HG03432 (cell line): ENCODE measurements at regions not wholly inside any gene's neighbourhood (a gene's known extent, or its start where the extent isn't known, plus 50 kb on each side); places are given as distances from the start of the nearest gene placed in this dataset.
"Not testable (repeated sequence)": the region's sequence is repeated elsewhere in the genome, so short reads cannot be mapped to it uniquely, and the experiment has no call there.

ENCODE experiments used
- ATAC-seq: cut with Tn5 transposase; IDR thresholded peaks from one replicate; pipeline ENCODE4 v1.9.1; 2021; ENCODE audit warnings: mild to moderate bottlenecking, moderate library complexity; ENCODE audit not compliant: unreplicated experiment

DNA sequence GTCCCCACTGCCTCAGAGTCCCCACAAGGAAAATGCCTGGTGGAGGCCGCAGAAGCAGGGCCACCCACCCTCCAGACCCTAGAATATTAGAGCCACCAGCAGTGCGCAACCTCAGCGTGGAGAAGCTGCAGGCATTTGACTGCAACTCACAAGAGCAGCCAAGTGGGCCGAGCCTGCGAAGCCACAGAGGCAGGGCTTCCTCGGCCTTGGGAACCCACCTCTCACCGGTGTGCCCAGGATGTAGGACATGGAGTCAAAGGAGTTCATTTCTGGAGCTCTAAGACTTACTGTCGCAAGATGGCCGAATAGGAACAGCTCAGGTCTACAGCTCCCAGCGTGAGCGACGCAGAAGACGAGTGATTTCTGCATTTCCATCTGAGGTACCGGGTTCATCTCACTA is 397.9 kb upstream of the PIK3R1 start:
- ATAC-seq = no peak

DNA sequence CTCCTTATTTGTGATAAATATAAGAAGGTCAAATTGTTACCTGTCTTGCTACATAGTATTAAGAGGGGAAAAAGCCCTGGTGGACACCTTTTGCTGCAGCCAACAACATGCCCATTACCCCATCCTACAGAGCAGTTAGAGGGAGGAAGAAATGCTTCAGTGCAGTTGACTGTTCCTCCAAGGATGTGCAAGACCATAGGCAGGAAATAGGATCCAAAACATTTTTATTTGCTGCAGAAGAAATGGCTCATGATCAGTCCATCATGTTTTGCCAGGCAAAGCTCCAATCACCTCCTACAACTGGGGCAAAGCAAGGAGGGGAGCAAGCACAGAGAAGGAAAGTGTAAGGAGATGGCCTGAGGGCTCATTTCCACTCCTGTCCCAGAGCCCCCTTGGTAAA is 399.1 kb upstream of the PIK3R1 start:
- no peak for ATAC-seq

DNA sequence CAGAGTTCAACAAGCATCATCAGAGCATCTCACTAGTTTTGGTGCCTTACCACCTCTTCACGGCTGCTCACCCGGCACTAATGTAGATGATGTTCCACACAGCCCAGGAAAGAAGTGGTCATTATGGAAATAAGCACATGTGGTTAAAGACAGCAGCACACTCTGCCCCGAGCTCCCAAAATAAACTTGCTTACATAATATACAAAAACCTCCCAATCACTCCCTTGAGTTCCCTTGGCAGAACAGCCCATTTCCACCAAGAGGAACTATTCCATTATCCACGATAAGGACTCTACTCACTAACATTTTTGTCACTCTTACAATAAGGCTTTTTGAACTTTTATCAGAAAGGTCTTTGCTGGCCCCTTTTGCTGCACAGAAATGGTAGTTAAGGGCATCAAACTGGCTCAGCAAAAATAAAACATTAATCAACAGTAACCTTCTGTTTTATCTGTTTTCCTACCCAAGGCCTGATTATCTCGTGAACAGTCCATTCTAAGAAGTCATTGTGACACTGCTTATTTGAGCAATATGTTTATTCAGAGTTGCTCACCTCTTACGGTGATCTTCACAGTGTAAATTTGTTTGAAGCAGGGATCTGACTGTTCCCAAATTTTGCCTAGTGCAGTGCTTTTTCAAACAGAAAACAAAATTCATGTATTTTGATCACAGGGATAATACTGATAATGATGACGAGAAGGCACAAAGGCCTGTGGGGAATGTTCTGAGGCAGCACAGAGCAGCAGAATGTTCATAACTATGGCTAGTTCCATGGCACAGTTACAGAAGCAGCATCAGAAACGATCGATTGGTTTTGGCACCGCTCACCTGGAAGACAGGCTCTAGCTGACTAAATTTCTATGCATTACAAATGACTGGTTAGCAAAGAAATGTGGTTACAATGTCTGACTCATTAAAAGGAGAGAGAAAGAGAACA is 399.8 kb upstream of the PIK3R1 start:
- ATAC-seq = no peak

DNA sequence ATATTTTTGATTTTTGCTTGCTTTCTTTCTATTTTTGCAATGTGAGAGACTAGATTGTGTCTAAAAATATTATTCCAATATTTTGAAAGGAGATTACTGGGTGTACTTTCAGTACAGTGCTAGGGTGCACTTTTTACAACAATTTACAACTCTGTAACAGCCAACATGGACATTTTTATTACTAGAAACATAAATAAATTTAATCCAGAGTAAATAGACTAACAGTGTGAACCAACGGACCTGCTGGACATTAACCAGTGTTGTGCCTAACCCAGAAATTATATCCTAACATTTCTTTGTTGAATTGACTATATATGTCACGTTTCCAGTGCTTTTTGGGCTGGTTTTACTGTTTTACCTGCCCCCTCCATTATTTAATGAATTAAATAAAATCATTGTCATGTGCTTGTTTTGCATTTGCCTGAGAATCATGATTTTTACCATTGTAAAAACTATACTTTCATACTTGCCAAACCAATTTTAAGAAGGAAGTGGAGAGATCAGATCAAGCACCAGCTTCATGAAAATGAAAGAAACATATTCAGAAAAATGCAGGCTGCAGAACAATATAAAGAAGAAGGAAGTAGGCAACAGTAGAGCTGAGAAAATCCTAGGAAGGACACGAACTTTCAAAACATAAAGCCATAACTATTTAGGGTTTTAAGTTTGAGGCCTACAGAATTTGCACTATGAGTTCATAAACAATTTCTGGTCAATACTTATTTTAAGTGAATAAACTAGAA is 400.8 kb upstream of the PIK3R1 start:
- no peak for ATAC-seq

DNA sequence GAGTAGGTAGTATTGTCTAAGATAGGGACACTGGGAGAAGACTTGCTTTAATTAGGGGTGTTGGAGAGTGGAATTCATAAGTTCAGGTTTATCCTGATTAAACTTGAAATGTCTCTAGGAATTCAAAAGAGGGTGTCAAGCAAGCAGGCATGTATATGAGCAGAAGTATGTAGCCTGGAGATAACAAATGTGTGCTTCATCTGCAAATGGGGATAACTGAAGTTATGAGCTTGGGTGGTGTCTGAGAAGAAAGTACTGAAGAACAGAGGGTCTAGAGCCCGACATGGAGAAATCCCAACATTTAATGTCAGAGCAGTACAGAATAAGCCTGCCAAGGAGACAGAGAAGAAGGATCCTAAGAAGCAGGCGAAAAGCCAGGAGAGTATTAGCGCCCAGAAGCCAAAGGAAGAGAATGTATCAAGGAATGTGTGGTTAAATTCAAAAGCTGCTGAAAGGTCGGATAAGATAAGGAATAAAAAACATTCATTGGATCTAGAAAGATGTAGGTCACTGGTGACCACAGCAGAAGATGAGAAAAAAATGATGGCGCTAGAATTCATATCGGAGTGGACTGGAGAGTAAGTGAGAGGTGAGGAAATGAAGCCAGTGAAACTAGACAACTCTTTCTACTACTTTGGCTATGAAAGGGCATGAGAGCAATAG is 401.5 kb upstream of the PIK3R1 start:
- ATAC-seq = no peak

DNA sequence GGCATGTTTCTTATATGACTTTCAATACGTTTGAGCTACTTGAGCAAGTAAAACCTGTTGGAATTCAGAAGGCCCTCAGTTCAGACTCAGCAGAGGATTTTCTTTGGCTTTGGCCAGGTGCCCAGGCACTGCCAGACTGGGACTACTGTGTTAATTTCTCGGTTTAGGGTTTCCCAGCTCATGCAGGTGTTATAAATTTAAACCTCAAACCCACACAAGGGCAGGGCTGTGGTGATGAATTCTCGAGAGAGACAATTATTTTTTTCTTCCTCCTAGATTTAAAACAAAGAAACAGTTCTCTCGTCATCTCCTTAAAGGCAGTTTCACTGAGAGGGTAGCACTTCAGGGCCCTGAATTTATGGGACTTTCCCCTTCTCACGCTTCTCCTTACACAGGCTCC is 406.0 kb upstream of the PIK3R1 start:
- peak; percentile 51 for ATAC-seq

DNA sequence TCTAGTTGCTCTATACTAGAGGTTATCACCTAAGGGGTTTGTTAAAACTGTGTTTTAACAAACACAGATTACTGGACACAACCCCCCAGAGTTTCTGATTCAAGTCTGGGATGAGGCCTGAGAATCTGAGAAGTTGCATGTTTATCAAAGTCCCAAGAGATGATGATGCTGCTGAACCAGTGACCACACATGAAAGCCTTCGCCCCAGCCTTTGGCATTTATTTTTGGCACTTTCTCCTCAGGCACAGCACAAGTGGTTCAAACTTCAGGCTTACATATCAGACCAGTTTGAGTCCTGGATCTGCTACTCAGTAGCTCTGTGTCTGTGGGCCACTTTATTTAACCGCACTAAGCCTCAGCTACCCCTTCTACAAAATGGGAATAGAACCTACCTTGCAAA is 407.2 kb upstream of the PIK3R1 start:
- no peak for ATAC-seq

DNA sequence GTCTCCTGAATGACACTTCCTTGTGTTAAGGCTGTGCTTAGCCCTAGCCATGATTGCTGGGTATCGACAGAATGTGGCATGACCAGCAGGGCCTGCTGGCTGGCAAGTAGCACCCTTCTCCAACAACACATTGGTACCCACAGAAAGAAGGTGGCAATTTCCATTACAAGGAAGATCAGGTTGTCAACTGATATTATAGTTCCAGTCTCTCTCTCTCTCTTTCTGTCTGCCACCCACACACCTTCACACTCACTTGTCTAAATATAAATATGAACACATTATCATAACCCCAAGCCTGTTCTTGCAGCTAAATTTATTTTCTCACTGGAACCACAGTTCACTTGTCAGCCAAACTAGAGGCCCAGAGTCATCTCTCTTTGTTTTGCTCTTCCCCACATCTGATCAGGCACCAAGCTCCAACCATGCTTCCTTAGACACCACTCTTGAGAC is 408.1 kb upstream of the PIK3R1 start:
- ATAC-seq = peak; percentile 72

DNA sequence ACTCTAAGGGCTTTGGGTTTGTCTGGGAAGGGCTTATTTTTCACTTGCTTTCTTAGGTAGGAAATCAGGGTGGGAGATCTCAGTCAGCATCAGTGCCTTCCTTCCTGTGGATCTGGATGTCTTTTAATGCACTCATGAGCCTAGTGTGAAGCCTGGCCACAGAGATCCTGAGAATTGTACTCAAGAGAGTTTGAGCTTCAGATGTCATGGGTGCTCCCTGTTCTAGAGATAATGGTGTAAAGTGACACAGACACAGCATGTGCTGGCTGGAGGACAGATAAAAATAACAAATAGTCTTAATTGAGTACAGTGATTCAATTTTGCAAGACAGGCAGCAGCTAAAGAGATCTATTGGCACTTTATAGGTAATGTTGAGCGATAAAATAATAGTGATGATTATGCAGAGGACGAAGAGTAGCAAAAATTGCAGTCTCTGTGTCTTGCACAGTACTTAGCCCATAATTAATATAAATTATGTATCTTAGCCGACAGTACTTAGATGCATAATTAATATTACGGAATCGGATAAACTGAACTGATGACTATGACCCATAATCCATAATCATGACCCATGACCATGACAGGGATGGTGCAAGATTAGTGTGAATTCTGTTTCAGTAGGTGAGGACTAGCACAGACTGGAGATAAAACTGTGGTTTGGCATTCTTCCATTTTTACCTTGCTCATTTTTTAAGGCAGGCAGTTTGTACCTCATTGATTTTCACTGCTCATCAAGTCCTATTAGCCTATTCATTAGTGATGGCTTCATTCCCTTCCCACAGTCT is 408.7 kb upstream of the PIK3R1 start:
- ATAC-seq = peak; percentile 5

DNA sequence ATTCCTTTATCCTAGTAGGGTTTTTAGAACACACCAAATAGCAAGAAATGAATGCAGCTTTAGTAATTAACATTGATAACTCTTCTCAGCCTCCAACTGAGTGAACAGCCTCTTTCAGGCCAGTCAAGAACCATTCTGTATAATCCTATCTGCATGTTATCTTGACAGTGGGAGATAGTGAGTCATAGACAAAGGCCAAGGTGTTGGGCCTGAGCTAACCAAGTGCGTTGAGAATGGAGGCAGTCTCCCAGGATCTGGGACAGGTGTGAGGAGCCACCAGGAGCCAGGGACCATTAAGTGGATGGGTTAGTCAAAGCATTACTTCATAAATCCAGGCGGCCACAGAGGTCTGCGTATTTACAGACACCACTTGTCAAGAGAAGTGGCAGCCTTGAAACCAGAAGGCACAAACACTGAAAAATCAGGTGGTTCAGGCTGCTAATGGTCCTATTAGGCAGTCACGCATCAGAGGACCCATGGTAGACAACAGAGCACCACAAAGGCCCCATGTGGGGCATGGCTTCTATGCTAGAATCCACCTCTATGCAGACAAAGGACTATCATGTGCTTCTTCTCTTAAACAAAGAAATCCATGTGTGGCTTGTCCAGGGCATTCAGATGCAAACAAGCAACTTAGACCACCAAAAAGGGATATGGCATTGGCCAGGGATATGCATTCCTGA is 409.7 kb upstream of the PIK3R1 start:
- ATAC-seq = no peak

DNA sequence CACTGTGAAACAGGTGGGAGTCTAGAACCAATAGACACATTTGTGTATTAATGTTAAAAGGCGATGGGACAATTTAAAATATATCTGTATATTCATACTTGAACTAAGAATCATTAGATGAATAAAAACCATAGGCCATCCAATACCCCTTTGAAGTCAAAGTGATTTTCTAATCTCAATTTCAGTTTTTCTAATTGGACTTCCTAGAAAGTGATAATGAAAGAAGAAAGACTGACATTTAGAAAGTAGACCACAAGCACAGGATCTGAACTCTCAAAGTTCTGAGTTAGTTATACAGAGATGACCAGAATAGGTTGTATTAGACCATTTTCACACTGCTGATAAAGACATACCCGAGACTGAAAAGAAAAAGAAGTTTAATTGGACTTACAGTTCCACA is 412.8 kb upstream of the PIK3R1 start:
- peak; percentile 57 for ATAC-seq

DNA sequence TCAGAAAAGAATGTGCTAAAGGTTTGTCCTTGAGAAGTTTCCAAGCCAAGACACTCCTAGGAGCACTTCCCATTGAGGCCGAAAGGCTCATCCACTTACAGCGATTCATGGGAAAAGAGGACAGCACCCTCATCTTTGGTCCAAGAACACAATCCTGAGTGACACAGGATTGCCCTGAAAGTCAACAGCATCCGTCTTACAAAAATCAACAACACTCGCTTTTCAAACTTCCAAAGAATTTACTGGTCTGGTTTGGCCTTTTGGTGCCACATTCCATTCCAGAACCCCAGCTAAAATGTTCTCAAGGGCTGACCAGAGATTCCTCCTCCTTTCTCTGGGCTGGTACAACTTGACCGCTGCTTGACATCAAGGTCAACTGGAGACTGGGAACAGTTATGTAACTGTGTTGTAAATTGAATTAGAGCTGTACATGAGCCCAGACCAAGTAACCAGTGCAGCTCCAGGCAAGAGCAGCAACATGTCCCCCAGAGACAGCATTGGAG is 415.8 kb upstream of the PIK3R1 start:
- ATAC-seq = no peak

DNA sequence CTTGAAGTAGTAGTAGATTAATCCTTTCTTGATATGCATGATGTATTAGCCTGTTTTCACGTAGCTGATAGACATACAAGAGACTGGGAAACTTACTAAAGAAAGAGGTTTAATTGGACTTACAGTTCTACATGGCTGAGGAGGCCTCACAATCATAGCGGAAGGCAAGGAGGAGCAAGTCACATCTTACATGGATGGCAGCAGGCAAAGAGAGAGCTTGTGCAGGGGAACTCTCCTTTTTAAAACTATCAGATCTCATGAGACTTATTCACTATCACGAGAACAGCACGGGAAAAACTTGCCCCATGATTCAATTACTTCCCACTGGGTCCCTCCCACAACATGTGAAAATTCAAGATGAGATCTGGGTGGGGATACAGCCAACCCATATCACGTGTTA is 417.1 kb upstream of the PIK3R1 start:
- not testable (repeated sequence) for ATAC-seq

DNA sequence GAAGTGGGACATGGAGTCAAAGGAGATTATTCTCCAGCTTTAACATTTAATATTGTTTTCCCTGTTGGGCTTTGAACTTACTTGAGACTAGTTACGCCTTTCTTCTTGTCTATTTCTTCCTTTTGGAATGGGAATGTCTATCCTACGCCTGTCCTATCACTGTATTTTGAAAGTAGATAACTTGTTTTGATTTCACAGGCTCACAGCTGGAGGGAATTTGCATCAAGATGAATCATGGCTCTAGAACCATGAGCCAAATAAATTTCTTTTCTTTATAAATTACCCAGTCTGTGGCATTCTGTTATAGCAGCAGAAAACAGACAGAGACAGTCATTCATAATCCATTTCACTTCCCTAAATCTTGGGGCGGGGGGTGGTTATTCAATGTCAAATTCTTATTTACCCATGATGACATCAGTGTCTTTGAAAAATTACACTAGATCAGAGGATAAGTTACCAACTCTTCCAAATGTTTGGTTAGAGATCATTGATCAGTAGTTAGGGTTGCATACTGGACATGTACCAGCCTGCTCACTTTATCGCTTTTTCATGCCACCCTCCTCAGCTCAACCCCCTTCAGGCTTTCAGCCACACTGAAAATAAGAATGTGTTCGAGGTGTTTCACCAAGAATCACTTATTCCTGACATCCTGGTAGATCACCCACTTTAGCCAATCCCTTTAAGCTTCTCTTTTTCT is 419.6 kb upstream of the PIK3R1 start:
- ATAC-seq = no peak

DNA sequence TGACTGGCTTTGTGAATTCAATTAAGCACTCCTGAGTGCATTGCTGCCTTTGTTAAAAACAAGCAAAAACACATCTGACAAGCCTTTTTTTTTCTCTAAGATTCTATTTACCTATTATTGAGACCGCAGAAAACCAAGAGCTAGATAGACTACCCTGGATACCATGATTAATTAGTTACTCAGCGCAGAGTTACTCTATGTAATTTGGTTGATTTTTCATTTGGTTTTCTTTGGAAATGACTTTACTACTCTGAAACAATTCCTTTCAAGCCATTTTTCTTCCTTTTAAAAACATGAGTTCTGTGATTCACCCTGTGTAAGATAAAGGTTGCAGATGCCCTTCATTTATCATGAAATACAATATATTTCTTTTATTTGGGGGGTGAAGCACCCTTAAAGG is 421.6 kb upstream of the PIK3R1 start:
- no peak for ATAC-seq

DNA sequence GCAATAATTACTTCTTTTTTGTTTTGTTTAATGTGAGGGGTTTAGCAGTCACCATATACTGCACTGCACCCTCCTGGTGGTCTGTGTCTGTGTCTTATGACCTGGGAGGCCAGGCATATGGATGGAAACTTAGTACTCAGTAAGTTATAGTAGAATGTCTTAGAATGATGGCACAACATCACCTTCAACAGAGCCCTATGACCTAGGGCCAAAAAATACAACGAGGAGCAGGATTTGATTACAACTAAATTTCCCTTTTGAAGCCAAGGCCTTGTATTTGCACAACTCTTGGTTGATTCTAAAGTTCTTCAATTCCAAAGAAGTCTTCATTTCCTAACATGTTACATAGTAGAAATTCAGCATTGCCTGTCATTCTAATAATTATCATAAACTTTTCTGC is 422.1 kb upstream of the PIK3R1 start:
- no peak for ATAC-seq

DNA sequence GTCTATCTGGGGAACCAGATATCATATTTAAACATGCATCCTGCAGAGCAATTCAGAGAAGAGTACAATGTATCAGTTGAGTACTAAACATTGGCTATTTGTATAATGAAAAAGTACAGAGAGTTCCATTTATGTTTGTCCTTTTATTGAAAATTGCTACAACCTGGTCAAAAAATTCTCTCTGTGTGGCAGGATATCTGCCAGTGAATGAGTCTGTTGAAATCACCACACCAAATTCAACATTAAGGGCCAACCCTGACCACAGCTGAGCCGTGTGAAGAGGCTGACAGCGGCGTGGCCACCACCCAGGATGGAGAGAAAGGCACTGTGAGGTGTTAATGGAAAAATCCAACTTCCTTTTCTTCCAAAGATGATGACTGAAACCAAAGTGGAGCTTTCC is 422.7 kb upstream of the PIK3R1 start:
- no peak for ATAC-seq

DNA sequence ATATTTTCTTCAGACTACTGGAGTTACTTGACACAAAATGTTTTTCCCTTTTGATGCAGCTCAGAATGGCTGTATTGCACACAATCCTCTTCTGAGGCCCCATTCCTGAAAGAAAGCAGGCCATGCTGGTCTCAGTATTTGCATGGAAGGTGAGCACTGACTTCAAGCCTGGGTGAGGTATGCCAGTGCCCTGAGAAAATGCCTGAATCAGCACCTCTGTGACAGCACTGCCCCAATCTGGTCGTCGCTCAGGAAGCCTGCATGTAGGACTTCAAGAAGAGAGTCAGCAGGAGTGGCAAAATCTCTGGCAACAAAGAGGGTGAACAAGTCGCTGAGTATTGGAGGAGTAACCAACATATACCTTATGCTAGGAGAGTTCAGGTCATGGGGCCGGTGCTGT is 425.2 kb upstream of the PIK3R1 start:
- no peak for ATAC-seq

DNA sequence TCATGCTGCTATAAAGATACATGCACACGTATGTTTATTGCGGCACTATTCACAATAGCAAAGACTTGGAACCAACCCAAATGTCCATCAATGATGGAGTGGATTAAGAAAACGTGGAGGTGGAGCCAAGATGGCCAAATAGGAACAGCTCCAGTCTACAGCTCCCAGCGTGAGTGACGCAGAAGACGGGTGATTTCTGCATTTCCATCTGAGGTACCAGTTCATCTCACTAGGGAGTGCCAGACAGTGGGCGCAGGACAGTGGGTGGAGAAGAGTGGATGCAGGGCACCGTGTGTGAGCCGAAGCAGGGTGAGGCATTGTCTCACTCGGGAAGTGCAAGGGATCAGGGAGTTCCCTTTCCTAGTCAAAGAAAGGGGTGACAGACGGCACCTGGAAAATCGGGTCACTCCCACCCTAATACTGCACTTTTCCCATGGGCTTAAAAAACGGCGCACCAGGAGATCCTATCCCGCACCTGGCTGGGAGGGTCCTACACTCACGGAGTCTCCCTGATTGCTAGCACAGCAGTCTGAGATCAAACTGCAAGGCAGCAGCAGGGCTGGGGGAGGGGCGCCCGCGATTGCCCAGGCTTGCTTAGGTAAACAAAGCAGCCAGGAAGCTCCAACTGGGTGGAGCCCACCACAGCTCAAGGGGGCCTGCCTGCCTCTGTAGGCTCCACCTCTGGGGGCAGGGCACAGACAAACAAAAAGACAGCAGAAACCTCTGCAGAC is 435.5 kb upstream of the PIK3R1 start:
- ATAC-seq = not testable (repeated sequence)
